Spleen (tissue), 11 donors: ENCODE measurements at regions not wholly inside any gene's neighbourhood (a gene's known extent, or its start where the extent isn't known, plus 50 kb on each side); places are given as distances from the start of the nearest gene placed in this dataset.
A peak's percentile ranks its signal among the peaks of the same experiment; 100 is the strongest.
"Not testable (repeated sequence)": the region's sequence is repeated elsewhere in the genome, so short reads cannot be mapped to it uniquely, and the experiment has no call there.

ENCODE experiments used
- DNase-seq: peaks from one replicate; pipeline ENCODE4 v3.0.0-alpha.2; 2020
- H3K27ac ChIP-seq, 8 donors: fragments of 200-600 bp; sonication (generic) in 7 of 8; 1 replicate in 4 of 8; 2 replicates in 4 of 8; pipeline versions ENCODE4 v1.5.0 to v1.8.0; 2016 to 2021; ENCODE audit warnings: inconsistent platforms in 4 of 8, mild to moderate bottlenecking in 4 of 8, moderate library complexity in 1 of 8
- H3K27me3 ChIP-seq, 7 donors: fragments of 200-600 bp; sonication (generic) in 6 of 7; replicated peaks in 1 of 7; 1 replicate in 4 of 7; 2 replicates in 3 of 7; pipeline versions ENCODE4 v1.5.0 to v1.8.0; 2016 to 2021; ENCODE audit warnings: inconsistent platforms in 3 of 7, mild to moderate bottlenecking in 1 of 7
- H3K36me3 ChIP-seq, 6 donors: fragments of 200-600 bp; sonication (generic) in 5 of 6; 1 replicate in 4 of 6; 2 replicates in 2 of 6; pipeline versions ENCODE4 v1.5.0 to v1.8.0; 2016 to 2021; ENCODE audit warnings: inconsistent platforms in 2 of 6
- H3K4me1 ChIP-seq, 6 donors: fragments of 200-600 bp; sonication (generic) in 5 of 6; 1 replicate in 3 of 6; 2 replicates in 3 of 6; pipeline versions ENCODE4 v1.5.0 to v1.8.0; 2016 to 2021; ENCODE audit warnings: inconsistent platforms in 3 of 6
- H3K4me3 ChIP-seq, 8 donors: fragments of 200-600 bp; sonication (generic) in 7 of 8; 1 replicate in 4 of 8; 2 replicates in 4 of 8; pipeline versions ENCODE4 v1.5.0 to v1.8.0; 2016 to 2021; ENCODE audit warnings: inconsistent platforms in 4 of 8, mild to moderate bottlenecking in 4 of 8, moderate library complexity in 2 of 8
- H3K9me3 ChIP-seq, 8 donors: fragments of 200-600 bp; sonication (generic) in 7 of 8; 1 replicate in 4 of 8; 2 replicates in 4 of 8; pipeline versions ENCODE4 v1.5.0 to v1.8.0; 2016 to 2021; ENCODE audit warnings: inconsistent platforms in 4 of 8
- CTCF ChIP-seq, 11 experiments: fragments of 200-600 bp in 7 of 11; fragments of 450-650 bp in 4 of 11; sonication (generic) in 4 of 11; IDR thresholded peaks in 8 of 11; conservative IDR thresholded peaks in 3 of 11; 1 replicate in 7 of 11; 2 replicates in 4 of 11; pipeline versions ENCODE4 v1.4.0 to v1.8.0; 2016 to 2021; ENCODE audit warnings: antibody characterized with exemption in 11 of 11, inconsistent platforms in 4 of 11, mild to moderate bottlenecking in 1 of 11
- POLR2A ChIP-seq, 3 donors: fragments of 450-650 bp; IDR thresholded peaks; one replicate each; pipeline ENCODE4 v1.5.1; 2017; ENCODE audit warnings: antibody characterized with exemption in 3 of 3, mild to moderate bottlenecking in 1 of 3
- POLR2AphosphoS5 ChIP-seq, 3 donors: sonication (generic); formaldehyde crosslinking; IDR thresholded peaks; one replicate each; pipeline ENCODE4 v1.5.1; 2017; ENCODE audit warnings: antibody characterized with exemption in 3 of 3
- WGBS, 5 donors: extraction: QIAGEN DNeasy Blood & Tissue Kit in 3 of 5; methylation state at CpG; one replicate each; pipeline versions ENCODE4 v1.1.5 to v1.1.7; 2013 to 2018; 5-methylcytosine and 5-hydroxymethylcytosine counted together
- intact Hi-C: fragments of 100-400 bp; cut with DNase I; formaldehyde crosslinking; loops from one replicate; pipeline ENCODE4 v1.15.0; 2023; ENCODE audit warnings: low total_unique reads
- donor health status: healthy with polysubstance abuse.
- donor health status: DM: no; HTN: no; CAD: no; lungs with moderate emphysema.
- donor health status: DM: no; HTN: no; CAD: no.
- donor health status: Bipolar disorder and iron deficiency.
- donor health status: healthy.
- donor health status: DM: no; HTN: no; CAD: no.
- donor health status: DM: yes; HTN: yes; CAD: no.

- no peak overlapping the region for H3K27ac ChIP-seq
- no peak overlapping the region for H3K4me3 ChIP-seq
- peaks cover 0 to 41% (median 0%) of the 10 kb centered on the region in 7 donors for H3K27me3 ChIP-seq
- no peak for DNase-seq
- TF ChIP-seq CTCF (IDR thresholded peaks at IDR 0.05 in 8 of 11, conservative IDR thresholded peaks at IDR 0.05 in 3 of 11) (no peak), POLR2A (IDR thresholded peaks at IDR 0.05) (no peak), POLR2AphosphoS5 (IDR thresholded peaks at IDR 0.05) (no peak)
- WGBS, 5 donors: 83 to 86% (median 86%) methylated on average over 8 of the region's 8 CpGs
- H3K4me1 ChIP-seq: peaks cover 0 to 4% (median 0%) of the 10 kb centered on the region in 6 donors
- no peaks in the 10 kb centered on the region for H3K36me3 ChIP-seq
- H3K9me3 ChIP-seq: peaks cover 0 to 1% (median 0%) of the 10 kb centered on the region in 8 donors
- intact Hi-C loops: no loop called here
Observed at GRCh38 chr6:157732416-157733161, 90.5 kb upstream of the SNX9 start.

- H3K4me1 ChIP-seq, intact Hi-C loops, H3K4me3 ChIP-seq, DNase-seq, H3K27ac ChIP-seq, H3K36me3 ChIP-seq: not testable (repeated sequence)
- peaks cover 0 to 17% (median 5%) of the 10 kb centered on the region in 8 donors for H3K9me3 ChIP-seq
- 76 to 89% (median 88%) methylated on average over 4 of the region's 4 CpGs for WGBS, 5 donors
- H3K27me3 ChIP-seq: peaks cover 0 to 34% (median 6%) of the 10 kb centered on the region in 7 donors
Observed at GRCh38 chr6:157736555-157736954, 86.5 kb upstream of the SNX9 start.

- Histone ChIP-seq H3K36me3 (no peaks in the 10 kb centered on the region), H3K9me3 (peaks cover 0 to 17% (median 5%) of the 10 kb centered on the region in 8 donors), H3K27me3 (peaks cover 0 to 37% (median 6%) of the 10 kb centered on the region in 7 donors), H3K27ac (peak overlapping the region in 2 of 8 donors; percentile 20 to 24), H3K4me3 (no peak overlapping the region), H3K4me1 (no peaks in the 10 kb centered on the region)
- WGBS, 5 donors: 76 to 87% (median 77%) methylated on average over 10 of the region's 10 CpGs
- intact Hi-C loops: no loop called here
- no peak for DNase-seq
- TF ChIP-seq POLR2A (IDR thresholded peaks at IDR 0.05) (no peak), CTCF (IDR thresholded peaks at IDR 0.05 in 8 of 11, conservative IDR thresholded peaks at IDR 0.05 in 3 of 11) (no peak), POLR2AphosphoS5 (IDR thresholded peaks at IDR 0.05) (no peak)
Observed at GRCh38 chr6:157741321-157741947, 81.6 kb upstream of the SNX9 start.

DNA sequence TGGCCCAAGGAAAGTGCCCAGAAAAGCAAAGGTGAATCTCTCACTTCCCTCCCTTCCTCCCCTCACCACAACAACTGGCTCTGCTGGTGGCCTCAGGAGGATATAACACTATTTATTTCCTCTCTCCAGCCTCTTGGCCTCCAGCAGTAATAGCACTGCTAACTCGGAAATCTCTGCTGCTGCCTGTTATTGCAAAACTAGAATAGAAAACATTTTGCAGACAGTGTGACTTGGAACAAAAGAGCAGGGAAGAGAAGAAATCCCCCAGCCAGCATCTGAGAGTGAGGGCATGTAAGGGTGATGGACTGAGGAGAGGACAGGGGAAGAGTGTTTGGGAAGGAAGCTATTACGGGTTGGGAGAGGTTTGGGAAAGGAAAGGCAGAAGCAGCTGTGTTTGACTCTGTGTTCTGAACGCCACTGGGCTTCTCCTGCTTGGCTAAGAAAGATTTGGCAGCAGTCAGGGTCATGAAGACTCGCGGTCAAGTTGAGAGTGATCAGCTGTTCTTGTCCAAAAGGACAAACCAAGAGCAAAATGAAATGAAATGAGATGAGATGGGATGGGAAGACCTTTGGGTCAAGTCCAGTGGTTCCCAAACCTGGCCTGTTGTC is 81.0 kb upstream of the SNX9 start:
- 56 to 68% (median 60%) methylated on average over 5 of the region's 5 CpGs for WGBS, 5 donors
- Histone ChIP-seq H3K27ac (peak overlapping the region in 2 of 8 donors; percentile 20 to 24), H3K4me3 (no peak overlapping the region), H3K9me3 (peaks cover 0 to 17% (median 5%) of the 10 kb centered on the region in 8 donors), H3K27me3 (peaks cover 0 to 42% (median 6%) of the 10 kb centered on the region in 7 donors), H3K4me1 (no peaks in the 10 kb centered on the region), H3K36me3 (no peaks in the 10 kb centered on the region)
- no peak for DNase-seq
- TF ChIP-seq POLR2AphosphoS5 (IDR thresholded peaks at IDR 0.05): no peak
- intact Hi-C loops: no loop called here

- Histone ChIP-seq H3K27me3 (peaks cover 0 to 43% (median 6%) of the 10 kb centered on the region in 7 donors), H3K9me3 (peaks cover 0 to 4% (median under 1%) of the 10 kb centered on the region in 8 donors), H3K4me3 (no peak overlapping the region), H3K4me1 (no peaks in the 10 kb centered on the region), H3K27ac (no peak overlapping the region), H3K36me3 (no peaks in the 10 kb centered on the region)
- WGBS, 5 donors: 75 to 94% (median 83%) methylated on average over 4 of the region's 4 CpGs
- no peak for DNase-seq
- TF ChIP-seq POLR2AphosphoS5 (IDR thresholded peaks at IDR 0.05) (no peak), POLR2A (IDR thresholded peaks at IDR 0.05) (no peak), CTCF (IDR thresholded peaks at IDR 0.05 in 8 of 11, conservative IDR thresholded peaks at IDR 0.05 in 3 of 11) (no peak)
- intact Hi-C loops: no loop called here
Observed at GRCh38 chr6:157744102-157744601, 78.9 kb upstream of the SNX9 start.
